ENCODE measurements at regions not wholly inside any gene's neighbourhood (a gene's known extent, or its start where the extent isn't known, plus 50 kb on each side); places are given as distances from the start of the nearest gene placed in this dataset.

GRCh38 chr13:86907156-86907555 is 764.0 kb upstream of the SLITRK5 start:
- DNase-seq (ENCODE audit: low read depth, low spot score), result no peak
- no peak overlapping the region for H3K4me2 ChIP-seq (ENCODE audit: insufficient read depth, low read length)
- dilution Hi-C loops (cut with MboI; ENCODE audit: extremely low pct_ligation_motif_present, low sequenced_read_pairs) (no loop called here), intact Hi-C loops (cut with micrococcal nuclease) (no loop called here)
- H4K20me1 ChIP-seq (replicated peaks; ENCODE audit: control insufficient read depth, extremely low read depth, insufficient read depth, low read length), result no peaks in the 10 kb centered on the region
- peaks cover 3% of the 10 kb centered on the region for H3K9me3 ChIP-seq (replicated peaks; ENCODE audit: control insufficient read depth, insufficient read depth, low read length)
- BruUV-seq (replicated peaks), result no TSS peak
- H3K4me1 ChIP-seq (ENCODE audit: control insufficient read depth, extremely low read depth, insufficient read depth, low read length), result no peaks in the 10 kb centered on the region
- POLR2A ChIA-PET, result no interaction called here
- TF ChIP-seq MYC (IDR thresholded peaks at IDR 0.05; ENCODE audit: low read depth, low read length), result no peak
- TF ChIP-seq CTCF (IDR thresholded peaks at IDR 0.05; ENCODE audit: extremely low read depth in 1 of 2, insufficient read depth in 1 of 2, low read depth in 1 of 2, low read length in 2 of 2), result no peak
- TF ChIP-seq GATA2 (IDR thresholded peaks at IDR 0.05; ENCODE audit: insufficient read depth, insufficient read length, low read depth, low read length), result no peak
- no peak for TF ChIP-seq POLR2A (IDR thresholded peaks at IDR 0.05; ENCODE audit: low read depth, low read length)
- no peak for TF ChIP-seq JUN (IDR thresholded peaks at IDR 0.05; ENCODE audit: borderline replicate concordance, insufficient read depth, insufficient read length, low read depth)
- TF ChIP-seq MAX (IDR thresholded peaks at IDR 0.05; ENCODE audit: insufficient read depth, insufficient read length), result no peak
- TF ChIP-seq FOS (IDR thresholded peaks at IDR 0.05; ENCODE audit: borderline replicate concordance, insufficient read depth, low read length), result no peak
- no peak for TF ChIP-seq EZH2 (IDR thresholded peaks at IDR 0.05; ENCODE audit: borderline replicate concordance, low read depth, low read length, severe bottlenecking)
- TF ChIP-seq POLR2AphosphoS5 (IDR thresholded peaks at IDR 0.05; ENCODE audit: insufficient read depth, low read depth, low read length), result no peak
- H3K4me3 ChIP-seq (replicated peaks in 1 of 3; ENCODE audit: insufficient read depth in 1 of 3, low read depth in 1 of 3, low read length in 3 of 3), result no peak overlapping the region
- no peaks in the 10 kb centered on the region for H3K9me1 ChIP-seq (replicated peaks; ENCODE audit: control insufficient read depth, extremely low read depth, insufficient read depth, low read length)
- no peaks in the 10 kb centered on the region for H3K36me3 ChIP-seq (ENCODE audit: control insufficient read depth in 2 of 2, extremely low read depth in 1 of 2, insufficient read depth in 2 of 2, low read length in 2 of 2)
- no peak overlapping the region for H3K9ac ChIP-seq (replicated peaks; ENCODE audit: extremely low read depth, insufficient read depth, low read length)
- no peak overlapping the region for H3K27ac ChIP-seq (ENCODE audit: insufficient read depth, low read depth, low read length)
- no peaks in the 10 kb centered on the region for H3K27me3 ChIP-seq (ENCODE audit: control insufficient read depth in 2 of 2, insufficient read depth in 2 of 2, low read length in 2 of 2)
- FAIRE-seq, result no peak
- CTCF ChIA-PET, result no interaction called here
- H2AFZ ChIP-seq (ENCODE audit: low read depth, low read length), result no peak overlapping the region
- no peaks in the 10 kb centered on the region for H3K79me2 ChIP-seq (ENCODE audit: control insufficient read depth, insufficient read depth, low read length)
